GM12873 (cell line): ENCODE measurements at regions not wholly inside any gene's neighbourhood (a gene's known extent, or its start where the extent isn't known, plus 50 kb on each side); places are given as distances from the start of the nearest gene placed in this dataset.

Source experiments
- CTCF ChIP-seq: IDR thresholded peaks from 2 replicates; pipeline ENCODE4 v1.5.1; 2012; ENCODE audit warnings: low read depth, mild to moderate bottlenecking, moderate library complexity, low read length, control low read depth; ENCODE audit not compliant: insufficient read depth; ENCODE audit errors: missing control alignments

- no peak for TF ChIP-seq CTCF
Measured at GRCh38 chr2:74036010-74036409, 51.3 kb downstream of the TET3 start.

DNA sequence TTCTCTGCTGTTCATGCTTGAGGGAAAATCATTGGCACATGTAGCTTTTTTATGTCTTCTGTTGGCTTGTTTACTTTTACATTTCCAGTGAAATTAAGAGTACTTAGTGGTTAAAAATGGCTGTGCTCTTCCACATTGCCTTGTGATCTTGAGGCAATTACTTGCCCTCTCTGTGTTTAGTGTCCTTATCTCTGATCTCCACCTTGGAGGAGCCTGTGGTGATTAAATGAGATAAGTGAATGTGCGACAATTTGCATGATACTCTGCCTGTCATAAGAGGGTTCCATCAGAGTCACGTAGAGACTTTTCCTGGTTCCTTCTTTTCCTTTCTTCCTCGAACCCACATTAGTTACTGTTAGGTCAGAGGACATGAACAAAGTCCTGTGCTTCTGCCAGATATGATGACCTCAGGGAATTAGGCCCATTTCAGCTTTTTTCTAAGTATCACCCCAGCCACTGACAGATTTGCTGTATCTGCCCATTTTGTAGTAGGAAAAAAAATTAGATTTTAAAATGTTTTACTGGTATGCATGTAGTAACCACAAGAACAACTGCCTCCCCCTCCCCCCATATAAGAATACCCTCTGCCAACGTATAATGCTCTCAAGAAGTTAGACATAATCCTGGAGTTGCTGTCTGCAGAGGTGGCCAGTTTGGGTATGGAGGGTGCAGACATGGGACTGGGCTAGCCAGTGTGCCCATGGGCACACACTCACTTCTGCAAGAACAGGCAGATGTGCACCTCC lies 51.9 kb downstream of the TET3 start:
- TF ChIP-seq CTCF: no peak

GRCh38 chr2:74037379-74037860 lies 52.7 kb downstream of the TET3 start:
- no peak for TF ChIP-seq CTCF

- no peak for TF ChIP-seq CTCF
Measured at GRCh38 chr2:74039611-74040010, 54.9 kb downstream of the TET3 start.

- no peak for TF ChIP-seq CTCF
Measured at GRCh38 chr2:74041182-74041581, 56.5 kb downstream of the TET3 start.

DNA sequence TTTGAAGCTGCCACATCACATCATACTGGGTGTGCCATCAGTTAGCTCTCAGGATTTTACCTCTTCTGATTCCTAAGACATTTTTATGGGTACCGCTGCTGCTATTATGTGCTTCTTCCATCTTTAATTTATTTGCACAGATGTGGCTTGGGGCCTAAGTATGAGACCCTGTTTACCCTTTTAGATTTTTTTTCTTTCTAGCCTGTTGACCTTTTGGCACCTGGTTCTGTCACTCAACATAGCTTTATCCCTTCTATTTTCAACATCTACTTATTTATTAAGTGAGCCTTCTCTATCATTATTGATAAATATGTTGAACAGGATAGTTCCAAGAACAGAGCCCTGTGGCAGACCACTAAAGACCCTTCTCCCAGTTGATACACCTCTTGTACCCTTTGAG lies 57.0 kb downstream of the TET3 start:
- no peak for TF ChIP-seq CTCF

DNA sequence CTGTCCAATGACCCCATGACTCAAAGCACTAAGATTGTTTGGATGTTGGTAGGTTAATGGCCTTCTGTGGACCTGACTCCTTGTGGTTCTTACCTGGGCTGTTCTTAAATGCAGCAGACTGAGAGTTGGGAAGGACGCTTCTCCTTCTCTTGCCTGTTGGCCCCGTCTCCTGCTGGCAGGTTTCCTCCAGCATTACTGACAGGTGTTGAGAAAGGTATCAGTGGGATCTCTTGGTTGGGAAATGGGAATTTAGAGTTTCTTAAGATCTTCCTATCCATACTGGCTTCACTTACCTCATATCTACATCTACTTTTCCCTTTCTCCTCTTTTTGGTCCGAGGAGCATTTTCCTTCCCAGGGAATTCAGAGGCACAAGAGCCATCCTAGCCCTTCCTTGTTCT lies 57.9 kb downstream of the TET3 start:
- TF ChIP-seq CTCF: no peak
